Left renal cortex interstitium (tissue), 4 donors: ENCODE measurements at regions not wholly inside any gene's neighbourhood (a gene's known extent, or its start where the extent isn't known, plus 50 kb on each side); places are given as distances from the start of the nearest gene placed in this dataset.
"Not testable (repeated sequence)": the region's sequence is repeated elsewhere in the genome, so short reads cannot be mapped to it uniquely, and the experiment has no call there.

Source experiments
- DNase-seq, 4 donors: peaks; one replicate each; pipeline ENCODE4 v3.0.0-alpha.2; 2013; ENCODE audit warnings: low read depth in 4 of 4, low spot score in 2 of 4, missing footprints in 1 of 4

GRCh38 chr15:85263842-85264440 is 116.5 kb upstream of the AKAP13 start:
- not testable (repeated sequence) for DNase-seq

GRCh38 chr15:85264614-85265190 is 115.7 kb upstream of the AKAP13 start:
- DNase-seq = not testable (repeated sequence)

GRCh38 chr15:85267158-85267857 is 113.1 kb upstream of the AKAP13 start:
- not testable (repeated sequence) for DNase-seq

DNA sequence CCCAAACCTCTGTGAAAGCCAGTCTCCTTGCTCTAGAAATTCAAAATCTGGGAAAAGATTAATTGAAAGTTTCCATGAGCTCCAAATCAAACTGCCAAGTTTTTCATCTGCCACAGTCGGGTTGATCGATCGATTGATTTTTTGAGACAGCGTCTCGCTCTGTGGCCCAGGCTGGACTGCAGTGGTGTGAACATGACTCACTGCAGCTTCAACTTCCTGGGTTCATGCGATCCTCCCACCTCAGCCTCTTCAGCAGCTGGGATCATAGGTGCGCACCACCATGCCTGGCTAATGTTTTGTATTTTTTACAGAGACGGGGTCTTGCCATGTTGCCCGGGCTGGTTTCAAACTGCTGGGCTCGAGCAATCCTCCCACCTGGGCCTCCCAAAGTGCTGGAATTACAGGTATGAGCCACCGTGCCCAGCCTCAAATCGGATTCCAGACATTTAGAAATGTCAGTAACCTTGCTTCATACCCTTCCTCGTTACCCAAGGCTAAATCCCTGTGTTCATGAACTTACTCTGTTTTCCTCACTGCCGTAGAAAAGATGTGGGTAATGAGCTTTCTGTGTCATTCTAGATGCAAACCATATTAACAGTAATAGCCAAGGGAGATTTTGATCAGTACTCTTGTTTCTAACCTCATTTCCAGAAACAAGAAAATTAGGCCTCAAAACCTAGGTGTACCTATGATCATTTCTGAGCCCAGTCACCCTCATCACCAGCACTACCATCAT is 105.9 kb upstream of the AKAP13 start:
- DNase-seq = no peak

- no peak for DNase-seq
Measured at GRCh38 chr15:85276508-85276907, 103.9 kb upstream of the AKAP13 start.

- DNase-seq = no peak
Measured at GRCh38 chr15:85276921-85277320, 103.5 kb upstream of the AKAP13 start.

- DNase-seq = no peak
Measured at GRCh38 chr15:85277847-85278370, 102.5 kb upstream of the AKAP13 start.

GRCh38 chr15:85280203-85280602 is 100.2 kb upstream of the AKAP13 start:
- DNase-seq = no peak

- no peak for DNase-seq
Measured at GRCh38 chr15:85281293-85281882, 99.0 kb upstream of the AKAP13 start.

- DNase-seq = no peak
Measured at GRCh38 chr15:85282504-85283115, 97.8 kb upstream of the AKAP13 start.

DNA sequence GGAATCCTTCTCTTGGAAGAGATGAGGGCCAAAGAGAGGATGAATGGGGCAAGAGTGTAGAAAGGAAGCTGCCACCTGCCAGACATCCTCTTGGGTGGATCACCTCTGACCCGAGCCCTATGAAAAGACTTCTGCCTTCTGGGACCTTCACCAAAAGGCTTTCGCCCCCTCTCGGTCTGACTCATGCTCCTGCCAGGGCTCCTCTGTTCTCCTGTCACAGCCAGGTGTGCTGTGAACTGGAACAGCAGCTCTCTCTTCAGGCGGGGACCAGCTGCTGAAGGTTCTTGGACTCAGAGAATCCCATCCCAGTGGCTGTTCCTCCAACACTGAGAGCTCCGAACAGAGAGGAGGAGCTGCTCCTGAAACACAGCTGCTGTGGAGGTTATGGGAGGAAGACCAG is 96.6 kb upstream of the AKAP13 start:
- peak in 1 of 4 donors; percentile 9 for DNase-seq

DNA sequence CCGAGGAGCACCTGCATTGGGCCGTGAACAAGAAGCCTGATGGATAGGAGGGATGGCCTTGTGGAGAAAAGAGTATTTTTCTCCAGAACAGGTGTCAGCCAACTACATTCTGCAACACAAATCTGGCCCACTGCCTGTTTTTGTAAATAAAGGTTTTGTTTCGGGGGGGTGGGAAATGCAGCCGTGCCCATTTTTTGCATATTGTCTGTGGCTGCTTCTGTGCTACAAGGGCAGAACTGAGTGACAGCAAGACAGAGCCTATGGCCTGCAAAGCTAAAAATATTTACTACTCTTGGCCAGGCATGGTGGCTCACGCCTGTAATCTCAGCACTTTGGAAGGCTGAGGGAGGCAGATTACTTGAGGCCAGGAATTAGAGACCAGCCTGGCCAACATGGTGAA is 95.9 kb upstream of the AKAP13 start:
- DNase-seq = no peak

DNA sequence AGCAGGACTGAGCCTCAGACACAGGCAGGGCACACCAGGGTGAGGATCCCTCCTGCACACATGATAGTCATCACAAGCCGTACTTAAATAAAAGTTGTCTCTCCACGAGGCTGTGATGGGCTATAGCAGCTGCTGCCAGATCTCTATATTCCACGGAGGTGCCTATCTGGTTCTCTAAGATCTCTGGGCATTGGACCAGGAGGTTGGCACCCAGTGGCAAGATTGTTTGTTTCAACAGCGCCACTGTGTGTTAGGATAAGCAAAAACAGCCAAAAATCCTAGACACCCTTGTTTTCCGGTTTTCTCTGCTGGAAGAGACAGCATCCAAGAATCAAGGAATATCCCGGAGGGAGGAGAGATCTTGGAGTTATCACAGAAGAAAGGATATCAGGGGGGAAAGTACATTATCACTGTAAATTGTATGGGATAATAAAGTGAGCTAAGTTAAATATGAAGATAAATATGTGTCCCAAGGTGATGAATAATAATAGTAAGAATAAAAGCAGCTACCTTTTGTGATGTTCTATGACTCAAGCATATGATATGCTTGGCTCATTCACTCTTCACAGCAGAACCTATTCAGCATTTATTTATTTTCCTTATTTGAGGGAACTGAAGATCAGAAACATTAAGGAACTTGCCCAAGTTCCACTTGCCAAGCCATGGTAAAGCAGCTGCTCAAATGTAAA is 90.6 kb upstream of the AKAP13 start:
- peak in 1 of 4 donors; percentile 13 for DNase-seq

DNA sequence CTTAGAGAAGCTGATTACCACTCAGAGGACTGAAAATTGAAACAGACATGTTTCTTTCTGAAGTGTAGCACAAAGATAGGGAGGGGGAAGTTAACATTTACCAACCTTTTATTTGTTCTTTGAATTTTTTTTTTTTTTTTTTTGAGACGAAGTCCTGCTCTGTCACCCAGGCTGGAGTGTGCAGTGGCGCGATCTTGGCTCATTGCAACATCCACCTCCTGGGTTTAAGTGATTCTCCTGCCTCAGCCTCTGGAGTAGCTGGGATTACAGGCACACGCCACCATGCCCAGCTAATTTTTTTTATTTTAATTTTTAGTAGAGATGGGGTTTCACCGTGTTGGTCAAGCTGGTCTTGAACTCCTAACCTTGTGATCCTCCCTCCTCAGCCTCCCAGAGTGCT is 87.8 kb upstream of the AKAP13 start:
- DNase-seq = not testable (repeated sequence)

GRCh38 chr15:85296615-85297402 is 83.6 kb upstream of the AKAP13 start:
- peak; percentile 62 to 70 (median 68) for DNase-seq

GRCh38 chr15:85297537-85297936 is 82.9 kb upstream of the AKAP13 start:
- no peak for DNase-seq

- no peak for DNase-seq
Measured at GRCh38 chr15:85298366-85298765, 82.0 kb upstream of the AKAP13 start.

- no peak for DNase-seq
Measured at GRCh38 chr15:85298941-85299340, 81.5 kb upstream of the AKAP13 start.

DNA sequence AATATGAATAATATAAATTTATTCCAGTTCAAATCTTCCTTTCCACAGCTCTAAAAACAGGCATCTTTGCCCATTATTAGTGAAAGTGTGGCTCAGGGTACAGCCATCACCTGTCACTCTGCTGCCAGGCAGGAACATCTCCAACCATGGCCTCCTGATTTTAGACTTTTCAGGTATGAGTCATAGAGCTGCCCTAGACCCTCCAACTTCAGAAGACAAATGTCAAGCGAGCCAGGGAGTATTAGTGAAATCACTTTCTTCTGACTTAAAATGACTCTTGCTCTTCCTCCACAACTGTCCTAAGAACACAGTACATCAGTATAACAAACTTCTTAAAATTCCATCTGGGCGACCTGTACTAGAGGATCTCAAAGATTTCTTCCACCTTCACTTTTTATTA is 78.1 kb upstream of the AKAP13 start:
- DNase-seq = no peak
